Epithelial cell of proximal tubule (primary cell): ENCODE measurements at regions not wholly inside any gene's neighbourhood (a gene's known extent, or its start where the extent isn't known, plus 50 kb on each side); places are given as distances from the start of the nearest gene placed in this dataset.
"Not testable (repeated sequence)": the region's sequence is repeated elsewhere in the genome, so short reads cannot be mapped to it uniquely, and the experiment has no call there.

Source experiments
- DNase-seq: peaks from one replicate; pipeline ENCODE4 v3.0.0-alpha.2; 2011; ENCODE audit warnings: low read depth
- H3K4me3 ChIP-seq: 2 replicates; pipeline ENCODE4 v1.5.1; 2011; ENCODE audit warnings: low read depth, mild to moderate bottlenecking, low read length
- CTCF ChIP-seq: conservative IDR thresholded peaks from 2 replicates; pipeline ENCODE4 v1.5.1; 2012; ENCODE audit warnings: low read depth, mild to moderate bottlenecking, low read length

GRCh38 chr21:15654171-15654570 lies 75.6 kb upstream of the USP25 start:
- no peak for TF ChIP-seq CTCF
- no peak for DNase-seq
- no peak overlapping the region for H3K4me3 ChIP-seq

GRCh38 chr21:15659753-15660422 lies 69.9 kb upstream of the USP25 start:
- peak; percentile 89 for DNase-seq
- TF ChIP-seq CTCF, result no peak
- no peak overlapping the region for H3K4me3 ChIP-seq

GRCh38 chr21:15660423-15660804 lies 69.4 kb upstream of the USP25 start:
- no peak for DNase-seq
- H3K4me3 ChIP-seq, result no peak overlapping the region
- no peak for TF ChIP-seq CTCF

GRCh38 chr21:15667010-15667409 lies 62.8 kb upstream of the USP25 start:
- peak; percentile 40 for DNase-seq
- no peak overlapping the region for H3K4me3 ChIP-seq
- TF ChIP-seq CTCF, result no peak

DNA sequence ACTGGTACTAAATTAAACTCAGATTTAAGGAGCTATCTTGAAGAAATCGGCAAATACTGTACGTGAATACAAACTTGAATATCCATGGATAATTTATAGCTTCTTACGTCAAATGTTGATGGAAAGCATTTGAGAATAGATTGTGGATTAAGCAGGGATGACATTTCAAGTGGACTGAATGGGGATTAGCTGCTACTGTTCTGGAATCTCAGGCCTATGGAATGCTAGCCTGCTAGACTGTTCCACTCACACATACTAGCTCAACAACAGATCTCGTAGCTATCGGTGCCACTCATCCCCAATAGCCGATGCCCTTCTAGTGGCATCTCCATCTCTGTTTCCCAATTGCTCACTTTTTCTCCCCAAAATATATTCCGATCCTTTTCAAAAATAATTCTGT lies 62.0 kb upstream of the USP25 start:
- no peak for DNase-seq

DNA sequence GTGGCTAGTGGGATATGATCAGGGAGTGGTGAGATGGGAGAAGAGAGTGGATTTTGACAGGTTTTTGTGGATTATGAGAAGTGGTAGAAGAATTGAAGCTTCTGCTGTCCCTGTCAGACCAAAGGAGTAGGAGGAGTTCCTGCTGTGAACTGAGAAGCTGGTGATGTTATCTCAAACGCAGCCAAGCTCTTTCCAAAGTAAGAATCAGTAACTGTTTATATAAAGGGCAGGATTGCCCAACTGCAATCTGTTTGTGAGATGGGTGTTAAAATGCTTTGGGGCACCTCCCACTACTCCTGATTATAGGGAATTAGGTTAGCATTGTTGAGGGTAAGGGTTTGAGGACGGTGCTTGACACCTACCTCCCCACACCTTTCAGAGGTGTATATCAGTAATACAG lies 60.5 kb upstream of the USP25 start:
- no peak for DNase-seq
- no peak overlapping the region for H3K4me3 ChIP-seq
- no peak for TF ChIP-seq CTCF

More for the DNA sequence above, 62.0 kb upstream of the USP25 start:
- TF ChIP-seq CTCF, result no peak
- no peak overlapping the region for H3K4me3 ChIP-seq

- DNase-seq, result no peak
- no peak overlapping the region for H3K4me3 ChIP-seq
- no peak for TF ChIP-seq CTCF
Observed at GRCh38 chr21:15671188-15671587, 58.6 kb upstream of the USP25 start.

DNA sequence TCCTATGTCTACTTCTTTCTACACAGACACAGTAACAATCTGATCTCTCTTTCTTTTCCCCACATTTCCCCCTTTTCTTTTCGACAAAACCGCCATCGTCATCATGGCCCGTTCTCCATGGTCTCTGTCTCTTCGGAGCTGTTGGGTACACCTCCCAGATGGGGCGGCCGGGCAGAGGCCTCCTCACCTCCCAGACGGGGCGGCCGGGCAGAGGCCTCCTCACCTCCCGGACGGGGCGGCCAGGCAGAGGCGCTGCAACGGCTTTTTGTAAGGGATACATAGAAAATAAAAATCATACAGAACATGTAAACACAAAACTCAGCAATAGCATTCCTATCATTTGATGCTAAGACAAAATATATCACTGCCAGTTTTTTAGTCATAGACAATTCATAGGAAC lies 57.2 kb upstream of the USP25 start:
- H3K4me3 ChIP-seq, DNase-seq: not testable (repeated sequence)
